ENCODE measurements at regions not wholly inside any gene's neighbourhood (a gene's known extent, or its start where the extent isn't known, plus 50 kb on each side); places are given as distances from the start of the nearest gene placed in this dataset.
A peak's percentile ranks its signal among the peaks of the same experiment; 100 is the strongest.

DNA sequence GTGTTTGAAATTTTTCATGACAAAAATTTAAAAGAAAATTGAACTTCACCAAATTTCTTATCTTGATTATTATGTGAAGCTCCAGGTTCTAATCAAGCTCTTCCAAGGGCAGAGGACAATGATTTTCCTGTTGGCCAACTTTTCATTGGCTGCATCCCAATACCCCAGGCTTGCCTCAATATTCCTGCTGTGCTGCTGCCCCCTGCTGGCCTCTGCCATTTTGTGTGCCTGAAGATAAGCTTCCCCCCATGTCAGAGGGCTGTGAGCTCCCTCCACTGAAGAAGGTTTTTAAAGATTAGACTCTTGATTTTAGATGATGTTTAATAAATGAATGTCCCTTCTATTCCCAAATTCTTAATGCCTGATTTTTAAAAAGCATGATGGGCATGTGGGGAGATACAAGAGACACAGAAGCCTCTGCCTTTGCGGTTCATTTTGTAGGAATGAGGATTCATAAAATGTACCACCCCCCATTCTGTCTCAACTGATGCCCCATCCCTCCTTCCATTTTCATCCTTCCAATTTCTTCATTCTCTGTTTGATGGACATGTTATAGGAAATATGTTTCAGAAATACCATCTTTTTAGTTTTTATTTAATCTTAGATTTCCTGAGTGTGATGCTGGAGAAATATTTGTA is 76.7 kb upstream of the RGS6 start:
- TF ChIP-seq, protein P1, sequence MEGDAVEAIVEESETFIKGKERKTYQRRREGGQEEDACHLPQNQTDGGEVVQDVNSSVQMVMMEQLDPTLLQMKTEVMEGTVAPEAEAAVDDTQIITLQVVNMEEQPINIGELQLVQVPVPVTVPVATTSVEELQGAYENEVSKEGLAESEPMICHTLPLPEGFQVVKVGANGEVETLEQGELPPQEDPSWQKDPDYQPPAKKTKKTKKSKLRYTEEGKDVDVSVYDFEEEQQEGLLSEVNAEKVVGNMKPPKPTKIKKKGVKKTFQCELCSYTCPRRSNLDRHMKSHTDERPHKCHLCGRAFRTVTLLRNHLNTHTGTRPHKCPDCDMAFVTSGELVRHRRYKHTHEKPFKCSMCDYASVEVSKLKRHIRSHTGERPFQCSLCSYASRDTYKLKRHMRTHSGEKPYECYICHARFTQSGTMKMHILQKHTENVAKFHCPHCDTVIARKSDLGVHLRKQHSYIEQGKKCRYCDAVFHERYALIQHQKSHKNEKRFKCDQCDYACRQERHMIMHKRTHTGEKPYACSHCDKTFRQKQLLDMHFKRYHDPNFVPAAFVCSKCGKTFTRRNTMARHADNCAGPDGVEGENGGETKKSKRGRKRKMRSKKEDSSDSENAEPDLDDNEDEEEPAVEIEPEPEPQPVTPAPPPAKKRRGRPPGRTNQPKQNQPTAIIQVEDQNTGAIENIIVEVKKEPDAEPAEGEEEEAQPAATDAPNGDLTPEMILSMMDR (conservative IDR thresholded peaks at IDR 0.05), result peak; percentile 83
- Histone ChIP-seq H2BK12ac (ENCODE audit: insufficient read length, low read depth, low read length) (no peak overlapping the region), H2AK5ac (ENCODE audit: insufficient read length, low read length) (no peak overlapping the region), H3K4me1 (ENCODE audit: insufficient read depth, low read length) (peaks cover 4% of the 10 kb centered on the region), H3K9me3 (ENCODE audit: control insufficient read depth, low read depth, low read length) (peaks cover 16% of the 10 kb centered on the region), H3K27ac (ENCODE audit: insufficient read length, low read depth, low read length) (no peak overlapping the region), H2BK15ac (ENCODE audit: low read depth, low read length) (no peak overlapping the region), H3K56ac (ENCODE audit: insufficient read length, low read depth, low read length) (no peak overlapping the region), H2AFZ (ENCODE audit: low read length) (no peak overlapping the region), H3T11ph (ENCODE audit: low read length) (no peak overlapping the region), H3K23ac (ENCODE audit: insufficient read length, low read depth, low read length) (no peak overlapping the region), H3K23me2 (ENCODE audit: insufficient read length, low read depth, low read length, poor library complexity, severe bottlenecking) (peaks cover 2% of the 10 kb centered on the region), H3K18ac (ENCODE audit: insufficient read length, low read depth, low read length) (no peak overlapping the region), H3K4ac (ENCODE audit: low read depth, low read length) (no peak overlapping the region), H3K27me3 (ENCODE audit: insufficient read depth, low read length) (no peaks in the 10 kb centered on the region), H4K8ac (replicated peaks; ENCODE audit: insufficient read length, low read depth, low read length) (no peak overlapping the region), H3K79me2 (ENCODE audit: insufficient read depth, low read length) (no peaks in the 10 kb centered on the region), H2BK5ac (ENCODE audit: insufficient read length, low read length) (no peak overlapping the region), H4K5ac (ENCODE audit: insufficient read length, low read depth, low read length) (no peak overlapping the region), H3K9ac (ENCODE audit: extremely low read depth, insufficient read length, low read length) (no peak overlapping the region), H2BK120ac (ENCODE audit: low read depth, low read length, poor library complexity, severe bottlenecking) (no peak overlapping the region), H3K4me2 (ENCODE audit: insufficient read depth, insufficient read length, low read length) (no peak overlapping the region), H3K14ac (ENCODE audit: insufficient read depth, low read length) (no peak overlapping the region), H4K91ac (ENCODE audit: insufficient read length, low read depth, low read length) (no peak overlapping the region), H2BK20ac (ENCODE audit: low read depth, low read length, poor library complexity, severe bottlenecking) (no peak overlapping the region), H3K79me1 (ENCODE audit: insufficient read depth, low read depth, low read length, poor library complexity, severe bottlenecking) (no peaks in the 10 kb centered on the region), H4K20me1 (ENCODE audit: control insufficient read depth, insufficient read depth, insufficient read length) (no peaks in the 10 kb centered on the region)
- Mint-ChIP-seq H3K27me3 (ENCODE audit: low read depth) (peaks cover 15% of the 10 kb centered on the region), H3K9me3 (peaks cover 53 to 68% of the 10 kb centered on the region in 2 experiments), H3K36me3 (ENCODE audit: insufficient read depth in 1 of 3, low read depth in 3 of 3) (peaks cover 27 to 78% (median 76%) of the 10 kb centered on the region in 3 experiments), H3K27ac (no peak overlapping the region), H3K4me3 (no peak overlapping the region; a peak in 1 of 5 replicates), H3K4me1 (peaks cover 11% of the 10 kb centered on the region in 2 experiments; a peak in 3 of 4 replicates)
- no CpG with 5 or more reads among the region's 1 CpG for WGBS (ENCODE audit: extremely low coverage, insufficient read length, low lambda C conversion rate)
- peak; percentile 56 for DNase-seq
